ENCODE measurements at regions not wholly inside any gene's neighbourhood (a gene's known extent, or its start where the extent isn't known, plus 50 kb on each side); places are given as distances from the start of the nearest gene placed in this dataset.

DNA sequence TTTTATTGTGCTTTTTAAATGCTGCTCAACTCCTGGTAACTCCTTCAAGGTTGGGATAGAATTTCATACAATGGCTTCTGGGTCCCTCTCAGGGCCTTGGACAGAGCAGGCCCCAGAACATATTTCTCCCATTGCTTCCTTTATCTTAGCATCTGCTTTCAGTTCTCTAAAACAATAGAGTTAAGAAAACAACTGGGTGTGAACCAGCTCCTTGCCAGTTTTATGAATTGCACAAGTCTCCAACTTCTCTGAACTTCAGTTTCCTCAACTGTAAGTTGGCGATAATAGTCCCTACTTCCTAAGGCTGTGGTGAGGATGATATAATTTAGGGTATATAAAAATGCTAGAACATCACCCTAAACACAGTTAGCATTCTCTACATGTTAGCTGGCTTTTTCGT is 77.0 kb upstream of the INHBA start:
- TF ChIP-seq, protein P1, sequence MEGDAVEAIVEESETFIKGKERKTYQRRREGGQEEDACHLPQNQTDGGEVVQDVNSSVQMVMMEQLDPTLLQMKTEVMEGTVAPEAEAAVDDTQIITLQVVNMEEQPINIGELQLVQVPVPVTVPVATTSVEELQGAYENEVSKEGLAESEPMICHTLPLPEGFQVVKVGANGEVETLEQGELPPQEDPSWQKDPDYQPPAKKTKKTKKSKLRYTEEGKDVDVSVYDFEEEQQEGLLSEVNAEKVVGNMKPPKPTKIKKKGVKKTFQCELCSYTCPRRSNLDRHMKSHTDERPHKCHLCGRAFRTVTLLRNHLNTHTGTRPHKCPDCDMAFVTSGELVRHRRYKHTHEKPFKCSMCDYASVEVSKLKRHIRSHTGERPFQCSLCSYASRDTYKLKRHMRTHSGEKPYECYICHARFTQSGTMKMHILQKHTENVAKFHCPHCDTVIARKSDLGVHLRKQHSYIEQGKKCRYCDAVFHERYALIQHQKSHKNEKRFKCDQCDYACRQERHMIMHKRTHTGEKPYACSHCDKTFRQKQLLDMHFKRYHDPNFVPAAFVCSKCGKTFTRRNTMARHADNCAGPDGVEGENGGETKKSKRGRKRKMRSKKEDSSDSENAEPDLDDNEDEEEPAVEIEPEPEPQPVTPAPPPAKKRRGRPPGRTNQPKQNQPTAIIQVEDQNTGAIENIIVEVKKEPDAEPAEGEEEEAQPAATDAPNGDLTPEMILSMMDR (IDR thresholded peaks at IDR 0.05): no peak
- Histone ChIP-seq H3K36me3 (no peaks in the 10 kb centered on the region), H3K27me3 (no peaks in the 10 kb centered on the region), H3K9me3 (no peaks in the 10 kb centered on the region), H3K27ac (no peak overlapping the region), H3K4me1 (peaks cover 0 to 9% (median 0%) of the 10 kb centered on the region in 4 donors), H3K4me3 (no peak overlapping the region)
- DNase-seq: no peak
- intact Hi-C loops (cut with DNase I; ENCODE audit: low total_unique reads): no loop called here

DNA sequence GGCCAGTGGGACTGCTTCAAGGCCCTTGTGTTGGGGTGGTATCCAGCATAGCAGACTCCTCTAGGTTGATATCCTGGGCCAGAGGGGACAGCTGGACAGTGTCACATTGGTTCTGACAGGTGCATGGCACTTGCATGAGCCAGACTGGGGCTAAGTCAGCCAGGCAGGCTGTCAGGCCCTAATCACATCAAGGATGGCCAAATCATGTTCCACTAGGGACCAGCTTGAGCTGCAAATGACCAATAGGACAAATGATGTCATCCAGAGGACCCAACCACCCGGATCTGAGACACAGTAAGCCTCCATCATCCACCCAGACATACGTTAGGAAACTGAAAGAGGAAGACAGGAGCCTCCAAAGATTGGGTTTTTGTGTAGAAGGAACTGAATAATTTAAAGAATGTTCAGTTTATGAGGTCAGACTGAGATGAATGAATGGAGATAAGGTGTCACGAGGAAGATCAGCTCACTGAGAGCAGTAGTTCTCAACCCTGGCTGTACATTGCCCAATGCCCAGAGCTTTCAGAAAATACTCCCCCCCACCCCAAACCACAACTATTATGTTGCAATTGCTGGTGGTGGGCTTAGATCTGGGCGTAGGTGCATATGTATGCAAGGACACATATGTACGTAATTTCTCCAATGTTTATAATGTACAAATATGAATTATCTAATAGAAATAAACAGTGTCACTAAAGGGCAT is 75.2 kb upstream of the INHBA start:
- intact Hi-C loops (cut with DNase I; ENCODE audit: low total_unique reads): no loop called here
- H3K9me3 ChIP-seq: no peaks in the 10 kb centered on the region
- H3K4me3 ChIP-seq: no peak overlapping the region
- no peaks in the 10 kb centered on the region for H3K27me3 ChIP-seq
- no peaks in the 10 kb centered on the region for H3K36me3 ChIP-seq
- H3K27ac ChIP-seq: no peak overlapping the region
- no peak for DNase-seq
- H3K4me1 ChIP-seq: peaks cover 0 to 6% (median 0%) of the 10 kb centered on the region in 4 donors
- TF ChIP-seq, protein P1 (IDR thresholded peaks at IDR 0.05): no peak

DNA sequence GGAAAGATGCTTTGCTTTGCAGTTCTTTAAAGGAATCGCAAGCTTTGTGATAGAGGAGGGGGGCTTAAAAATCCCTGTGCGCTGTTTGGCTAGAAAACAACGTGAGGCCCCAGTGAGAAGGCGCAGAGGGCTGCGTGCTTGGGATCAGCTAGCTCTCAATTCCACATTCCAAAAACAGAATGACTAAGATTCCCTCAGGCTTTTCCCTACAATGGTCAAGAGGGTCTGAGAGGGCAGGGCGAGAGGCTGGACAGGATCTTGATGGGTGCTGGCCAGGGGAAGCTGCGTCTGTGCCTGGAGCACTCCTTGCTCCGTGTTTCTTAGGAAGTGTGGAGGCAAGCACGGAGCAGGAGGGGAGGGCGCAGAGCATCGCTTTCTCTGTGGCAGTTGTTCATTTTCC is 72.1 kb upstream of the INHBA start:
- no peak for DNase-seq
- no peaks in the 10 kb centered on the region for H3K36me3 ChIP-seq
- H3K4me3 ChIP-seq: no peak overlapping the region
- no peaks in the 10 kb centered on the region for H3K27me3 ChIP-seq
- intact Hi-C loops (cut with DNase I; ENCODE audit: low total_unique reads): no loop called here
- peak overlapping the region; percentile 28 for H3K27ac ChIP-seq
- TF ChIP-seq, protein P1 (IDR thresholded peaks at IDR 0.05): no peak
- H3K9me3 ChIP-seq: no peaks in the 10 kb centered on the region
- H3K4me1 ChIP-seq: peaks cover 0 to 5% (median 0%) of the 10 kb centered on the region in 4 donors

DNA sequence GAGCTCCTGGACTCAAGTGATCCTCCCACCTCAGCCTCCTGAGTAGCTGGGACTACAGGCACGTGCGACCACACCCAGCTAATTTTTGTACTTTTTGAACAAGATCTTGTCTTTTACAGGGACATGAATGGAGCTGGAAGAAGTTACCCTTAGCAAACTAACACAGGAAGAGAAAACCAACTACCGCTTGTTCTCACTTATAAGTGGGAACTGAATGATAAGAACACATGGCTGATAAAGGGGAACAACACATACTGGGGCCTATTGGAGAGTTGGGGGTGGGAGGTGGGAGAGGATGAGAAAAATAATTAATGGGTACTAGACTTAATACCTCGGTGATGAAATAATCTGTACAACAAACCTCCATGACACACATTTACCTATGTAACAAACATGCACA is 70.9 kb upstream of the INHBA start:
- H3K36me3 ChIP-seq: no peaks in the 10 kb centered on the region
- DNase-seq: no peak
- H3K27ac ChIP-seq: no peak overlapping the region
- H3K4me1 ChIP-seq: peaks cover 0 to 5% (median 0%) of the 10 kb centered on the region in 4 donors
- no peaks in the 10 kb centered on the region for H3K27me3 ChIP-seq
- H3K4me3 ChIP-seq: no peak overlapping the region
- TF ChIP-seq, protein P1 (IDR thresholded peaks at IDR 0.05): no peak
- intact Hi-C loops (cut with DNase I; ENCODE audit: low total_unique reads): no loop called here
- no peaks in the 10 kb centered on the region for H3K9me3 ChIP-seq

DNA sequence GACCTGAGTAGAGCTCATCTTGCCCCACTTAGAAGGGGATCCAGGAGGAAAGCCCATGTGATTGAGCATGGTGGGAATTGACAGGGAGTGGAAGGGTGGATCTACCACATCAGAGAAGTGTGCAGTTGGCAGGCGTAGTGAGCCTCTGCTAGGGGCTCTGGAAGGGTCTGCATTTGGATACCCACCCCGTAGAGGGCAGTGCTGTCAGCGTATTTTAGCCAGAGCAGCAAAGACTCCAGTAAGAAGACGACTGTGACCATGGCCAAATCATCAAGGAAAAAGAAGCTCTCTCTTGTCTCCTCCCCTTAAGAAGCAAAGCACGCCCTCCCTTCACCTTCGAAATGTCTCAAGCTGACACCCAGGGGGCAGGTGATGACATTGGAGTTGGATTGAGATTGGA is 68.8 kb upstream of the INHBA start:
- Histone ChIP-seq H3K9me3 (no peaks in the 10 kb centered on the region), H3K4me1 (peaks cover 0 to 5% (median 0%) of the 10 kb centered on the region in 4 donors), H3K4me3 (no peak overlapping the region), H3K27me3 (no peaks in the 10 kb centered on the region), H3K36me3 (no peaks in the 10 kb centered on the region), H3K27ac (no peak overlapping the region)
- no peak for DNase-seq
- TF ChIP-seq, protein P1 (IDR thresholded peaks at IDR 0.05): no peak
- intact Hi-C loops (cut with DNase I; ENCODE audit: low total_unique reads): no loop called here
